Transverse colon (tissue), 4 donors: ENCODE measurements at regions not wholly inside any gene's neighbourhood (a gene's known extent, or its start where the extent isn't known, plus 50 kb on each side); places are given as distances from the start of the nearest gene placed in this dataset.

Source experiments
- DNase-seq: peaks from one replicate; pipeline ENCODE4 v3.0.0-alpha.2; 2019
- H3K27ac ChIP-seq, 4 donors: fragments of 200-600 bp; sonication (generic); 2 replicates each; pipeline ENCODE4 v1.5.1; 2016 to 2018; ENCODE audit warnings: inconsistent platforms in 4 of 4
- H3K27me3 ChIP-seq: fragments of 200-600 bp; sonication (generic); 2 replicates; pipeline ENCODE4 v1.5.1; 2017; ENCODE audit warnings: inconsistent platforms
- H3K36me3 ChIP-seq, 4 donors: fragments of 200-600 bp; sonication (generic); 2 replicates each; pipeline ENCODE4 v1.5.1; 2017 to 2019; ENCODE audit warnings: inconsistent platforms in 4 of 4
- H3K4me1 ChIP-seq, 4 donors: fragments of 200-600 bp; sonication (generic); 2 replicates each; pipeline ENCODE4 v1.5.1; 2017 to 2020; ENCODE audit warnings: inconsistent platforms in 4 of 4
- H3K4me3 ChIP-seq, 4 donors: fragments of 200-600 bp; sonication (generic); 1 replicate in 1 of 4; 2 replicates in 3 of 4; pipeline versions ENCODE4 v1.5.1 to v1.6.1; 2017 to 2019; ENCODE audit warnings: inconsistent platforms in 4 of 4
- H3K9me3 ChIP-seq, 2 donors: fragments of 200-600 bp; sonication (generic); 2 replicates each; pipeline ENCODE4 v1.5.1; 2017 to 2019; ENCODE audit warnings: inconsistent platforms in 2 of 2
- CTCF ChIP-seq, 5 experiments: fragments of 200-600 bp in 3 of 5; fragments of 450-650 bp in 2 of 5; sonication (generic) in 3 of 5; IDR thresholded peaks; 1 replicate in 2 of 5; 2 replicates in 3 of 5; pipeline ENCODE4 v1.5.1; 2016 to 2017; ENCODE audit warnings: antibody characterized with exemption in 5 of 5, inconsistent platforms in 3 of 5, mild to moderate bottlenecking in 2 of 5, moderate library complexity in 1 of 5
- EP300 ChIP-seq: sonication (generic); formaldehyde crosslinking; IDR thresholded peaks from one replicate; pipeline ENCODE4 v1.6.1; 2017; ENCODE audit warnings: antibody characterized with exemption, low read depth
- POLR2A ChIP-seq: fragments of 450-650 bp; IDR thresholded peaks from one replicate; pipeline ENCODE4 v1.6.1; 2016; ENCODE audit warnings: antibody characterized with exemption, mild to moderate bottlenecking, moderate library complexity
- POLR2AphosphoS5 ChIP-seq, 3 donors: sonication (generic); formaldehyde crosslinking; IDR thresholded peaks; one replicate each; pipeline ENCODE4 v1.6.1; 2016; ENCODE audit warnings: antibody characterized with exemption in 3 of 3
- WGBS, 2 donors: methylation state at CpG; one replicate each; pipeline ENCODE4 v1.1.5; 2018; ENCODE audit warnings: low coverage in 1 of 2; 5-methylcytosine and 5-hydroxymethylcytosine counted together
- in situ Hi-C, 4 donors: fragments of 200-750 bp; cut with MboI; loops; one replicate each; pipeline versions ENCODE4 v1.15.0 to v1.15.1; 2017; ENCODE audit warnings: low sequenced_read_pairs in 3 of 4, low pct_ligation_motif_present in 1 of 4, low pct_unique_long_range_greater_than_20kb in 1 of 4
- intact Hi-C: fragments of 100-400 bp; cut with DNase I; formaldehyde crosslinking; loops from one replicate; pipeline ENCODE4 v1.15.1; 2023; ENCODE audit warnings: low total_unique reads

- Histone ChIP-seq H3K27me3 (no peaks in the 10 kb centered on the region), H3K27ac (no peak overlapping the region), H3K4me3 (no peak overlapping the region), H3K36me3 (no peaks in the 10 kb centered on the region), H3K9me3 (no peaks in the 10 kb centered on the region), H3K4me1 (no peaks in the 10 kb centered on the region)
- no peak for TF ChIP-seq POLR2AphosphoS5 (IDR thresholded peaks at IDR 0.05)
- TF ChIP-seq POLR2A = no peak
- TF ChIP-seq CTCF (IDR thresholded peaks at IDR 0.05) = no peak
- TF ChIP-seq EP300 = no peak
- in situ Hi-C loops = no loop called here
- no peak for DNase-seq
- WGBS, 2 donors = 84 to 88% methylated on average over 1 to 2 of the region's 2 CpGs
- intact Hi-C loops = no loop called here
Measured at GRCh38 chr2:147108548-147108947, 736.3 kb upstream of the ACVR2A start.

- no peak overlapping the region for H3K27ac ChIP-seq
- no peaks in the 10 kb centered on the region for H3K4me1 ChIP-seq
- no peaks in the 10 kb centered on the region for H3K36me3 ChIP-seq
- intact Hi-C loops = no loop called here
- no peaks in the 10 kb centered on the region for H3K27me3 ChIP-seq
- in situ Hi-C loops = no loop called here
- no peak overlapping the region for H3K4me3 ChIP-seq
- H3K9me3 ChIP-seq = no peaks in the 10 kb centered on the region
- no peak for DNase-seq
- no peak for TF ChIP-seq POLR2A
- WGBS, 2 donors = 70 to 81% methylated on average over 2 to 5 of the region's 5 CpGs
Measured at GRCh38 chr2:147101941-147102790, 742.7 kb upstream of the ACVR2A start.

- DNase-seq = no peak
- H3K27ac ChIP-seq = no peak overlapping the region
- no peak for TF ChIP-seq POLR2A
- no peak for TF ChIP-seq POLR2AphosphoS5 (IDR thresholded peaks at IDR 0.05)
- TF ChIP-seq CTCF (IDR thresholded peaks at IDR 0.05) = no peak
- no peak for TF ChIP-seq EP300
- in situ Hi-C loops (no loop called here), intact Hi-C loops (no loop called here)
- H3K9me3 ChIP-seq = no peaks in the 10 kb centered on the region
- no peaks in the 10 kb centered on the region for H3K4me1 ChIP-seq
- no peak overlapping the region for H3K4me3 ChIP-seq
- H3K27me3 ChIP-seq = no peaks in the 10 kb centered on the region
- no peaks in the 10 kb centered on the region for H3K36me3 ChIP-seq
Measured at GRCh38 chr2:147100406-147101035, 744.3 kb upstream of the ACVR2A start.

- in situ Hi-C loops (loop anchor here in 1 of 4 donors (25.0 kb wide), 1 partner anchor 812 kb away; no protein-coding TSS in a partner anchor), intact Hi-C loops (no loop called here)
- no peak for TF ChIP-seq EP300
- no peak for TF ChIP-seq POLR2AphosphoS5 (IDR thresholded peaks at IDR 0.05)
- TF ChIP-seq POLR2A = no peak
- no peak for TF ChIP-seq CTCF (IDR thresholded peaks at IDR 0.05)
- H3K27me3 ChIP-seq = no peaks in the 10 kb centered on the region
- 76 to 87% methylated on average over 2 of the region's 2 CpGs for WGBS, 2 donors
- H3K27ac ChIP-seq = no peak overlapping the region
- H3K4me1 ChIP-seq = no peaks in the 10 kb centered on the region
- DNase-seq = no peak
- H3K4me3 ChIP-seq = no peak overlapping the region
- no peaks in the 10 kb centered on the region for H3K9me3 ChIP-seq
- H3K36me3 ChIP-seq = no peaks in the 10 kb centered on the region
Measured at GRCh38 chr2:147099845-147100244, 745.0 kb upstream of the ACVR2A start.
